ENCODE measurements at regions not wholly inside any gene's neighbourhood (a gene's known extent, or its start where the extent isn't known, plus 50 kb on each side); places are given as distances from the start of the nearest gene placed in this dataset.

GRCh38 chr5:143501310-143502044, 98.0 kb upstream of the NR3C1 start:
- Mint-ChIP-seq H3K9me3 (no peaks in the 10 kb centered on the region), H3K36me3 (no peaks in the 10 kb centered on the region), H3K4me1 (no peaks in the 10 kb centered on the region), H3K27ac (no peak overlapping the region), H3K4me3 (no peak overlapping the region)
- ATAC-seq, result no peak
- DNase-seq (ENCODE audit: low spot score in 2 of 2), result no peak

- Mint-ChIP-seq H3K36me3 (no peaks in the 10 kb centered on the region), H3K4me3 (no peak overlapping the region), H3K4me1 (no peaks in the 10 kb centered on the region), H3K9me3 (no peaks in the 10 kb centered on the region), H3K27ac (no peak overlapping the region)
- ATAC-seq (peak; percentile 28), DNase-seq (ENCODE audit: low spot score in 2 of 2) (no peak)
Measured at GRCh38 chr5:143499480-143500114, 96.1 kb upstream of the NR3C1 start.

- Mint-ChIP-seq H3K27ac (no peak overlapping the region), H3K36me3 (no peaks in the 10 kb centered on the region)
- no peak for ATAC-seq
Measured at GRCh38 chr5:143498821-143499220, 95.3 kb upstream of the NR3C1 start.

GRCh38 chr5:143497749-143498148, 94.3 kb upstream of the NR3C1 start:
- Mint-ChIP-seq H3K36me3 (no peaks in the 10 kb centered on the region), H3K27ac (no peak overlapping the region), H3K4me1 (no peaks in the 10 kb centered on the region), H3K4me3 (no peak overlapping the region), H3K9me3 (no peaks in the 10 kb centered on the region)
- DNase-seq (ENCODE audit: low spot score in 2 of 2) (no peak), ATAC-seq (no peak)

More at GRCh38 chr5:143498821-143499220, 95.3 kb upstream of the NR3C1 start:
- no peaks in the 10 kb centered on the region for H3K4me1 Mint-ChIP-seq
- H3K4me3 Mint-ChIP-seq, result no peak overlapping the region
- no peaks in the 10 kb centered on the region for H3K9me3 Mint-ChIP-seq
- DNase-seq (ENCODE audit: low spot score in 2 of 2), result no peak

- Mint-ChIP-seq H3K36me3 (no peaks in the 10 kb centered on the region), H3K4me3 (no peak overlapping the region), H3K27ac (no peak overlapping the region), H3K9me3 (no peaks in the 10 kb centered on the region), H3K4me1 (no peaks in the 10 kb centered on the region)
- DNase-seq (ENCODE audit: low spot score in 2 of 2) (no peak), ATAC-seq (no peak)
Measured at GRCh38 chr5:143496943-143497342, 93.5 kb upstream of the NR3C1 start.

GRCh38 chr5:143495821-143496275, 92.4 kb upstream of the NR3C1 start:
- ATAC-seq, result no peak
- Mint-ChIP-seq H3K4me3 (no peak overlapping the region), H3K36me3 (no peaks in the 10 kb centered on the region), H3K27ac (no peak overlapping the region), H3K9me3 (peaks cover 3% of the 10 kb centered on the region), H3K4me1 (no peaks in the 10 kb centered on the region)
- DNase-seq (ENCODE audit: low spot score in 2 of 2), result no peak

GRCh38 chr5:143495110-143495509, 91.6 kb upstream of the NR3C1 start:
- ATAC-seq, result no peak
- peaks cover 4% of the 10 kb centered on the region for H3K9me3 Mint-ChIP-seq
- H3K27ac Mint-ChIP-seq, result no peak overlapping the region
- H3K36me3 Mint-ChIP-seq, result no peaks in the 10 kb centered on the region
- no peaks in the 10 kb centered on the region for H3K4me1 Mint-ChIP-seq
- no peak overlapping the region for H3K4me3 Mint-ChIP-seq
- no peak for DNase-seq (ENCODE audit: low spot score in 2 of 2)

- Mint-ChIP-seq H3K9me3 (peaks cover 4% of the 10 kb centered on the region), H3K4me1 (no peaks in the 10 kb centered on the region), H3K27ac (no peak overlapping the region), H3K4me3 (no peak overlapping the region), H3K36me3 (no peaks in the 10 kb centered on the region)
- DNase-seq (ENCODE audit: low spot score in 2 of 2) (no peak), ATAC-seq (no peak)
Measured at GRCh38 chr5:143494595-143494994, 91.1 kb upstream of the NR3C1 start.

- no peak for DNase-seq (ENCODE audit: low spot score in 2 of 2)
Measured at GRCh38 chr5:143494162-143494561, 90.7 kb upstream of the NR3C1 start.

GRCh38 chr5:143492783-143493182, 89.3 kb upstream of the NR3C1 start:
- Mint-ChIP-seq H3K4me1 (no peaks in the 10 kb centered on the region), H3K9me3 (peaks cover 4% of the 10 kb centered on the region), H3K27ac (no peak overlapping the region), H3K36me3 (no peaks in the 10 kb centered on the region), H3K4me3 (no peak overlapping the region)
- DNase-seq (ENCODE audit: low spot score in 2 of 2) (no peak), ATAC-seq (no peak)

More at GRCh38 chr5:143494162-143494561, 90.7 kb upstream of the NR3C1 start:
- H3K27ac Mint-ChIP-seq, result no peak overlapping the region
- no peaks in the 10 kb centered on the region for H3K36me3 Mint-ChIP-seq
- H3K4me3 Mint-ChIP-seq, result no peak overlapping the region
- H3K4me1 Mint-ChIP-seq, result no peaks in the 10 kb centered on the region
- H3K9me3 Mint-ChIP-seq, result peaks cover 4% of the 10 kb centered on the region
- peak; percentile 50 for ATAC-seq

- Mint-ChIP-seq H3K4me1 (no peaks in the 10 kb centered on the region), H3K4me3 (no peak overlapping the region), H3K27ac (no peak overlapping the region), H3K36me3 (no peaks in the 10 kb centered on the region), H3K9me3 (peaks cover 4% of the 10 kb centered on the region)
- no peak for ATAC-seq
- no peak for DNase-seq (ENCODE audit: low spot score in 2 of 2)
Measured at GRCh38 chr5:143491646-143492045, 88.2 kb upstream of the NR3C1 start.

- Mint-ChIP-seq H3K4me1 (no peaks in the 10 kb centered on the region), H3K36me3 (no peaks in the 10 kb centered on the region), H3K27ac (no peak overlapping the region), H3K4me3 (no peak overlapping the region), H3K9me3 (peaks cover 4% of the 10 kb centered on the region)
- ATAC-seq (no peak), DNase-seq (ENCODE audit: low spot score in 2 of 2) (no peak)
Measured at GRCh38 chr5:143488381-143488780, 84.9 kb upstream of the NR3C1 start.

GRCh38 chr5:143484601-143485000, 81.1 kb upstream of the NR3C1 start:
- Mint-ChIP-seq H3K27ac (no peak overlapping the region), H3K36me3 (no peaks in the 10 kb centered on the region), H3K4me3 (no peak overlapping the region), H3K9me3 (no peaks in the 10 kb centered on the region), H3K4me1 (no peaks in the 10 kb centered on the region)
- DNase-seq (ENCODE audit: low spot score in 2 of 2) (no peak), ATAC-seq (no peak)

- Mint-ChIP-seq H3K4me3 (no peak overlapping the region), H3K4me1 (no peaks in the 10 kb centered on the region), H3K36me3 (no peaks in the 10 kb centered on the region), H3K9me3 (no peaks in the 10 kb centered on the region), H3K27ac (no peak overlapping the region)
- DNase-seq (ENCODE audit: low spot score in 2 of 2) (no peak), ATAC-seq (no peak)
Measured at GRCh38 chr5:143481697-143482531, 78.4 kb upstream of the NR3C1 start.

GRCh38 chr5:143480001-143480400, 76.5 kb upstream of the NR3C1 start:
- DNase-seq (ENCODE audit: low spot score in 2 of 2) (no peak), ATAC-seq (no peak)
- no peaks in the 10 kb centered on the region for H3K9me3 Mint-ChIP-seq
- H3K27ac Mint-ChIP-seq, result no peak overlapping the region
- no peak overlapping the region for H3K4me3 Mint-ChIP-seq
- H3K4me1 Mint-ChIP-seq, result no peaks in the 10 kb centered on the region
- H3K36me3 Mint-ChIP-seq, result no peaks in the 10 kb centered on the region
